Fibroblast of skin of right biceps (primary cell): ENCODE measurements at regions not wholly inside any gene's neighbourhood (a gene's known extent, or its start where the extent isn't known, plus 50 kb on each side); places are given as distances from the start of the nearest gene placed in this dataset.
"Not testable (repeated sequence)": the region's sequence is repeated elsewhere in the genome, so short reads cannot be mapped to it uniquely, and the experiment has no call there.

ENCODE experiments used
- DNase-seq: peaks from one replicate; pipeline ENCODE4 v3.0.0-alpha.2; 2013

DNA sequence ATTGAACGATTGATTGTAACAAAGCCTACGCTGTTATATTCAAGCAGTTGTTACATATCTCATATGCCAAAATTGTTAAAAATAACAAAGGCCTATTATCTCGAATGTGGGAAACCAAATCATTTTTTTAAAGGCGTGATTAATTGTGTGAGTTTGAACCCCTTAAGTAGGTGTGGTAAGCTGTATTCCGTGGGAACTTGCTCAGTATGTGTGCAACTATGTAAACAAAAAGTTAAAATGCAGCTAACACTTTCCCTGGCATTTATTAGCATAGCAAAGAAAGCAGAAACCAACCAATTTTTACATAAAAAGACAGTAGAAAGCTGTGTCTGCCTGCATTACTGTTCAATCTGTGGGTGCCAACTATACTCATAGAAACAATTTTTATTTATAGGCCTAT is 166.0 kb upstream of the HAND2 start:
- DNase-seq, result no peak

GRCh38 chr4:173685831-173686210 is 155.8 kb upstream of the HAND2 start:
- no peak for DNase-seq

DNA sequence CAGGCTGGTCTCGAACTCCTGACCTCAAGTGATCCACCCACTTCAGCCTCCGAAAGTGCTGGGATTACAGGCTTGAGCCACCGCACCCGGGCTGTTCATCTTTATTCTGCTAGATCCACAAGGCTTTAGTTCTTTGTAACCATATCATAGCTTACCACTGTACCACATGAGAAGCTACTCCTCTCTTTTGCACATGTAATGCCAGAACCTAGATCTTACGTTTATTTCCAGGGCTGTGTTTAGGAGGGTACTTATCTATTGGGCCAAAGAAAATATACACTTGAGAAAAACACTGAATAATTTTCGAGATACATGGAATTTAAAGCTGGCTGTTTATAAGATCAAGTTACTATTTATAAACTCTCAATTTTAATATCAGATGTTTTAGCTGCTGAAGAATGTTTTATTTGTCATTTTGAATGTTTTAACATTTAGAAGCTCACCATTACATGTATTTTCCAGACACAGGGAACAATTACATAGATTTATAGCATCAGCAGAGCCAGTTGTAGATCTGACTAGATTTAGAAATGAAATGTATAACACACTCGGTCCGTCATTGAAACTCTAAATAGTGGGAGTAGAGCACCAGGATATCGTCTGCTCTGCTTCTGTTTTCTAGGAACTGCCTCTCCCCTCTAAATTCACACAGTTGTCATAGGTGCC is 155.3 kb upstream of the HAND2 start:
- no peak for DNase-seq

GRCh38 chr4:173684223-173684622 is 154.2 kb upstream of the HAND2 start:
- no peak for DNase-seq

DNA sequence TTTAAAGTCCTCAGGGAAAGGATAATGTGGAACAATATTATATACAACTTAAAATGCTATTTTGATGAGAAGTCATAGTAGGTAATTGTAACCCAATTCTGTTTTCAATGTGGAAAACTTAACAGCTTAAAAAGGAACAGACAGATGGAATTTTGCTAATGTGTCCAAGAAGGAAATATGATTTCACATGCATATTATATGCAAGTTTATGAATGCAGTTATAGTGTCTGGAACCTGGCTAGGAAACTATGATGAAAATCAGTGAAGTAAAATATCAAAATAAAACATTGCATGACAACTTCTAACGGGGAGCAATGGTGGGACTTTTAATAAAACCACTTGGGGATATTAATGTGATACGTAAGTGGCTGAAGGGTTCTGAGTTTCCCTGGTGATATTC is 152.6 kb upstream of the HAND2 start:
- no peak for DNase-seq

DNA sequence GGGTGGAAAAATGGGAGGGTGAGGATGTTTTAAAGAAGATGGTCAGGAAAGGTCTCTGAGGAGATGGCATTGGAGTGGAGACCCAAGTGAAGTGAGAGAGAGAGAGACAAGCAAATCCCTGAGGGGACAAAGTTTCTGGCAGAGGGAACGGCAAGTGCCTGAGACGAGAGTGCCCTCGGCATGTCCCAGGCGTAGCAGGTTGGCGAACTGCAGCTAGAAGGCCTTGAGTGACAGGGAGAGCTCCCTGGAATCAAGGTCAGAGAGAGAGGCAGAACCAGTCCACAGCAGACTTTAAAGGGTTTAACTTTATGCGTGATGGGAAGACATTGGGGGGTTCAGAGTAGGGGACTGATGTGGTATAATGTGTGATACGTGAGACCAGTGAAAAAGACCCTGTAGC is 150.2 kb upstream of the HAND2 start:
- DNase-seq, result no peak

DNA sequence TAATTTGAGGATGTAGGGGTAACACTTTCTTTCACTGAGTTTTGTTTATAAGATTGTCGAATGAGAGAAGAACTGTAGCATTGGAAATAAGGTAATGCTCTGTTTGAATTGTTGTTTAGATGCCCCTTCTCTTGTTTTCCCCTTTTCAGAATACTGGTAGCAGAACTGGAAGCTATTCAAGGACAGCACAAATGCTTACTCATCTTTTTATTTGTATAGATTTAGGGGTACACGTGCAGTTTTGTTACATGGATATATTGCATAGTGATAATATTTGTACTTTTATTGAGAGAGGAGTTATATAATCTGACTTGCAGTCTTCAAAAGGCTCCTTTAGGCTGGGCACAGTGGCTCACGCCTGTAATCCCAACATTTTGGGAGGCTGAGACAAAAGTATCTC is 145.4 kb upstream of the HAND2 start:
- no peak for DNase-seq

DNA sequence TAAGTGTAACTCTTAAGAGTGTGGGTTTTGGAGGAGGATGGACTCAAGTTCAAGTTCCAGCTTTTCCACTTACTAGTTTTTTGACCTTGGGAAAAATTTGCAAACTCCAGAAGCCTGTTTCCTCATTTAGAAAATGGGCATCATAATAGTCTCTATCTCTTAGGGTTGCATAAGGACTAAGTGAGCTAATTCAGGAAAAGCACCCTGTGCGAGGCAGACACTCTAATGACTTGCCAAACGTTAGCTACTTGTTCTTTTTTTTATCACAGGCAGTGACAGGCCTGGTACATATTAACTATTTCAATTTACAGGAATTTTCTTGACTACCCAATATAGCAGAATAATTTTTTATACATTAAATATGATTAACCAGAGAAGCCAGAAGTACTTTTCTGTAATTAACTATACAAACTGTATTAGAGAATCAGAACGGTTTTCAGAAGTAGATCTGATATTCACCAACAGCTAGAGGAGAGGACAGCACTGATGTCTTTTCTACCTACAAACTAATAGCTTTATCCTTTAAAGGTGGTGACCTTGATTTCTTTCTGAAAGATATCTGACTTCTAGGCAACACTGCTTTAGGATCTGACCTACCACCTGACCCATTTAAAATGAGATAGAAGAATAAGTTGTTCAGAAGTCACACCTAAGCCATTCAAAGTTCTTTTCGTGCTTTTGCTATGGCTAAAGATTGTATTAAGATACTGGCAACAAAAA is 139.6 kb upstream of the HAND2 start:
- no peak for DNase-seq

GRCh38 chr4:173661001-173661400 is 131.0 kb upstream of the HAND2 start:
- DNase-seq, result no peak

GRCh38 chr4:173656898-173657297 is 126.9 kb upstream of the HAND2 start:
- DNase-seq, result no peak

DNA sequence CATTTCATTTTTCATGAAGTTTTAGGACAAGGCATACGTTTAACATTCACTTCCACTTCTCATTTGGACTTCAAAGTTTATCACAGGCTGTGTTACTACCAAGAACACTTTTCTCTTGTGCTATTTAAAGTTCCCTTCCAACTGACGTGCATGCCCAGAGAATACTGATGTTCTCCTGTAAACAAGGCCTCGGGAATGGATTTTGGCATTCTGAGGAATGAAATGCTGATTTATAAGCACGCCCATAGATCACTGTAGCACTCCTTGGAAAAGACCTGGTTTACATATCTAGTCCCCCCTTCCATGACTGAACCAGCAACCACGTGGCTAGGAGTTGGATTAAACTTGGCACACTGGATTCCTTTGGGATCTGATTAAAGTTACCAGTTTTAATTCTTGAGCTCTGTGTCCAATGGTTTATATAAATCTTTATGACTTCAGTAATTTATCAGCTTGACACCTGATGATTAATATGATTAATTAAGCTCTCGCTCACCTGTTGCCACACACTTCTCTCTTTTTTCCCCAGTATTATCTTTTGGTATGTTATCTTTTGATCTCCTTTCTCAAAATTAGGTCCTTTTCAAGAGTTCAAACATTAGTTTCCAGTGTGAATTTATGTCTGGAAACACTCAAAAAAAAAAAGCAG is 122.4 kb upstream of the HAND2 start:
- no peak for DNase-seq

DNA sequence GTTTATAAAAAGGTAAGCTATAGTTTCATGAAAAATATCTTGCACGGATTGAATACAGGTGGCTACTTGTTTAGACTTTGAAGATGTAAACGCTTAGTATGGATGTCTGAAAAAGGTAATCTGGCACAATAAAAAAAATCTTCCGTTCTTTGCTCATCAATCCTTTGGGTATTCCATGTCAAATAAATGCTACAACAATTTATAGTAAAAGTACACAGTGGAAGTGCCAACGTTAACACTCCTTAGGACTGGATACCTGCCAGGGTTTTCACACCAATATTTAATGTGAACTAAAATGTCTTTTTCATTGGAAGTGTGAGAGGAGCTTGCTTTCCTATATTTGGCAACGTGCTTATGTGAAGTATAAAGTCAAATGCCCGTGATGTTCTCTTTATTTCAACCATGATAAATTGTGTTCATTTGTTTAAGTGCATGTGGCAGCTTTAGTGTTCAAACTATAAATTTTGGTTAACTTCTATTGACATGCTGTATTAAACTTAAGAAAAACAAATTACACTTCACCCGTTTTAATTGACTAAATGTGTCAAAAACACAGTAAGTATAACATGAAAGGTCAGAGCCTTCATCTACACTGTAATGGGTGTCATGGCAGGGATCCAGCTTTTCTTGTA is 121.7 kb upstream of the HAND2 start:
- DNase-seq, result no peak

- no peak for DNase-seq
These were observed 117.9 kb upstream of the HAND2 start for GRCh38 chr4:173647902-173648301.

DNA sequence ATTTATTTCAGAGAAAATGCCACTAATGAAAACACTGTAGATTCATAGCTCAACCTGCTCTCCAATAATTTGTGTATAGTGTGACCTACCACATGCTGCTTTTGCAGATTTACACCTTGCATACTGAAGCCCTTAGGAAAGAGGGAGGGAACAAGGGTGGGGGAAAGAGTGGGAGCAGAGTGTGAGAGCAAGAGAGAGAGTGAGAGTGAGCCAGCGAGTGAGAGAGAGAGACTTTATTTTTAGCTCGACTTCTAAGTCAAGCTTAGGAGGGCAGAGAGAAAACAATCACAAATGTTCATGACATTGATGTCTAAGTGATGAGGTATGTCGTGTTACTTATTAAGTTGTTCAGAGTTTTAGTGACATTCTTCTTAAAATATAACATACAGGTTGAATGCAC is 112.5 kb upstream of the HAND2 start:
- DNase-seq, result no peak

- DNase-seq, result no peak
These were observed 105.4 kb upstream of the HAND2 start for GRCh38 chr4:173635395-173635794.

DNA sequence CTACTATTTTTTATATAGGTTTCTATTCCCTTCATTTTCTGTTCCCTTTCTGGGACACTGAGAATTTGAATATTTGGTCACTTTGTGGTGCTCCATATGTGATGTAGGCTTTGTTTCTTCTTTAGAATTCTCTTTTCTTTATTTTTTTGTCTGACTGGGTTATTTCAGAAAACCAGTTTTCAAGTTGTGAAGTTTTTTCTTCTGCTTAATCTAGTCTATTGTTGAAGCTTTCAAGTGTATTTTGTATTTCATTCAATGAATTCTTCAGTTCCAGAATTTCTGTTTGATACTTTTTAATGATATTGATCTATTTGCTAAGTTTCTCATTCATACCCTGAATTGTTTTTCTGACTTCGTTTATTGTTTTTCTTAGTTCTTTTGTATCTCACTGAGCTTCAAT is 96.2 kb upstream of the HAND2 start:
- no peak for DNase-seq

DNA sequence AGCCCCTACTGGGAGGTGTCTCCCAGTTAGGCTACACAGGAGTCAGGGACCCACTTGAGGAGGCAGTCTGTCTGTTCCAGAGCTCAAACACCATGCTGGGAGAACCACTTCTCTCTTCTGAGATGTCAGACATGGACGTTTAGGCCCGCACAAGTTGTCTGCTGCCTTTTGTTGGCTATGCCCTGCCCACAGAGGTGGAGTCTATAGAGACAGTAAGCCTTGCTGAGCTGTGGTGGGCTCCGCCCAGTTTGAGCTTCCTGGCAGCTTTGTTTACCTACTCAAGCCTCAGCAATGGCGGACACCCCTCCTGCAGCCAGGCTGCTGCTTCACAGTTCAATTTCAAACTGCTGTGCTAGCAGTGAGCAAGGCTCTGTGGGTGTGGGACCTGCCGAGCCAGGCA is 88.6 kb upstream of the HAND2 start:
- DNase-seq, result not testable (repeated sequence)

GRCh38 chr4:173609158-173609557 is 79.1 kb upstream of the HAND2 start:
- no peak for DNase-seq

DNA sequence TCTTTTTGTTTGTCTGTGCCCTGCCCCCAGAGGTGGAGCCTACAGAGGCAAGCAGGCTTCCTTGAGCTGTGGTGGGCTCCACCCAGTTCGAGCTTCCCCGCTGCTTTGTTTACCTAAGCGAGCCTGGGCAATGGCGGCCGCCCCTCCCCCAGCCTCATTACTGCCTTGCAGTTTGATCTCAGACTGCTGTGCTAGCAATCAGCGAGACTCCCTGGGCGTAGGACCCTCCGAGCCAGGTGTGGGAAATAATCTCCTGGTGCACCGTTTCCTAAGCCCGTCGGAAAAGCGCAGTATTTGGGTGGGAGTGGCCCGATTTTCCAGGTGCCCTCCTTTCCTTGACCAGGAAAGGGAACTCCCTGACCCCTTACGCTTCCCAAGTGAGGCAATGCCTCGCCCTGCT is 78.6 kb upstream of the HAND2 start:
- not testable (repeated sequence) for DNase-seq

- DNase-seq, result no peak
These were observed 61.7 kb upstream of the HAND2 start for GRCh38 chr4:173591760-173592159.

- no peak for DNase-seq
These were observed 60.7 kb upstream of the HAND2 start for GRCh38 chr4:173590697-173591096.

DNA sequence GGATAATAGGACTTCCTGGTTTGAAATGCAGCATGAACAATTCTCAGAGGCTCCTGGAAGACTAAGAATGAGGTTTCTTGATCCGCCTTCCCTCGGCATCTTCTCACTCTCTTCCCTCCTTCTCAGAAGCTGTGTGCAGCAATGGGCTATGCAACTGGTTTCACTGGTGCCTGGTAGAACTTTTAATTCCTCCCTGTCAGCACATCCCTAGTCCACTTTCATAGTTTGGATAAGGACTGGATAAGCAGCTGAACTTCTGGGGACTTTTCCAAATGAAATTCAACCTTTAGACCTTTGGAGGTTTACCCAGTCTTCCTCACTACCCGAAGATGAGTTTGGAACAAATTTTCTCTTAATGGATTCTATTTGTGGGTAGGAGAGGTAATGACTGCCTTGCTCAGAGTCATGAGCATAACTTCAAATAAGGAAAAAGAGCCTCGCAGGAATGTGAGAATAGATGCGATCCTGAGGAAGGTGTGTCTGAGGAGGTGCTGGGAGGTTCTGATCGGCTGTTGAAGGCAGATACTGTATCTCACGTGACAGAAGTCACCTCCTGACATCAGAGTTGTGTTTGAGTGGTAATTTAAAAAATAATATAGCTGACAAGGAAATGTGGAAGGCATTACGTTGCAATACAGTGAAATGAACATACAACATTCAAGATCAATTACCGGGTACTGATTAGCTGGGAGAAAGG is 56.0 kb upstream of the HAND2 start:
- DNase-seq, result no peak

DNA sequence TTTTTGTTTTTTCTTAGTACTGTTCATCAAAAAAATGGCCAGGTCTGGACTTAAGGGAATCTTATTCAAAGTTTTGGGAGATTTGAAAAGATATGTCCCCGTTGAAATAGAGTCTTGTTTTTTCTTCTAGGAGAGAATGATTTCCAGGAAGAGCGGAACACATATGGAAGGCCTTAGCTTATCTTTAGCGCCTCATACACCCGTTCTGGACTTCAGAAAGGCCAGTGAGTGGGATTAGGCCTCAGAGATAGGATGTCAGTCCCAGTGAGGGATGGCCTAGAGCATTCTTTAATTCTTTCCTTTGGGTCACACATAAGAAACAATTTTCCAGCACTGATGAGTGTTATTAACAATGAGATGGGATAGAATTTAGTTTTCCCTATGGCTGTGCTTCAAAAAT is 54.5 kb upstream of the HAND2 start:
- DNase-seq, result no peak
